ENCODE measurements at regions not wholly inside any gene's neighbourhood (a gene's known extent, or its start where the extent isn't known, plus 50 kb on each side); places are given as distances from the start of the nearest gene placed in this dataset.

DNA sequence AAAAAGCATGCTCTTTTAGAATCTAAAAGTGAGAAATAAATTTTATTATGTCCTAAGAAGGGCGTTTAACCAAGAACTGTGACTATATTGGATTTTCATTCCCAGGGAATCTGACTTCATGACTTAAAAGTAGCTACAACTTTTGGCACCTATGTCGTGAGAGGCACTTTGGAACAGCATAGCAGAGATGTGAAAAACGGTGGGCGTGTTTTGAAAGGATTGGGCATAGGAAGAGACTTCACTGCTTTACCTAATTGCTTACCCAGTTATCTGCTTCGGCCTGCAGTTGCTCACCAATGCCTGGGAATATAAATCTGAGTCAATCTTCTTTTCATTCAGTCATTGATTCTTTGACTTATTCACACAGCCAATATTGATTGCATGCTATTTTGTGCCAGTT, 363.4 kb downstream of the DNAH5 start (continued):
- TF ChIP-seq, protein P1, sequence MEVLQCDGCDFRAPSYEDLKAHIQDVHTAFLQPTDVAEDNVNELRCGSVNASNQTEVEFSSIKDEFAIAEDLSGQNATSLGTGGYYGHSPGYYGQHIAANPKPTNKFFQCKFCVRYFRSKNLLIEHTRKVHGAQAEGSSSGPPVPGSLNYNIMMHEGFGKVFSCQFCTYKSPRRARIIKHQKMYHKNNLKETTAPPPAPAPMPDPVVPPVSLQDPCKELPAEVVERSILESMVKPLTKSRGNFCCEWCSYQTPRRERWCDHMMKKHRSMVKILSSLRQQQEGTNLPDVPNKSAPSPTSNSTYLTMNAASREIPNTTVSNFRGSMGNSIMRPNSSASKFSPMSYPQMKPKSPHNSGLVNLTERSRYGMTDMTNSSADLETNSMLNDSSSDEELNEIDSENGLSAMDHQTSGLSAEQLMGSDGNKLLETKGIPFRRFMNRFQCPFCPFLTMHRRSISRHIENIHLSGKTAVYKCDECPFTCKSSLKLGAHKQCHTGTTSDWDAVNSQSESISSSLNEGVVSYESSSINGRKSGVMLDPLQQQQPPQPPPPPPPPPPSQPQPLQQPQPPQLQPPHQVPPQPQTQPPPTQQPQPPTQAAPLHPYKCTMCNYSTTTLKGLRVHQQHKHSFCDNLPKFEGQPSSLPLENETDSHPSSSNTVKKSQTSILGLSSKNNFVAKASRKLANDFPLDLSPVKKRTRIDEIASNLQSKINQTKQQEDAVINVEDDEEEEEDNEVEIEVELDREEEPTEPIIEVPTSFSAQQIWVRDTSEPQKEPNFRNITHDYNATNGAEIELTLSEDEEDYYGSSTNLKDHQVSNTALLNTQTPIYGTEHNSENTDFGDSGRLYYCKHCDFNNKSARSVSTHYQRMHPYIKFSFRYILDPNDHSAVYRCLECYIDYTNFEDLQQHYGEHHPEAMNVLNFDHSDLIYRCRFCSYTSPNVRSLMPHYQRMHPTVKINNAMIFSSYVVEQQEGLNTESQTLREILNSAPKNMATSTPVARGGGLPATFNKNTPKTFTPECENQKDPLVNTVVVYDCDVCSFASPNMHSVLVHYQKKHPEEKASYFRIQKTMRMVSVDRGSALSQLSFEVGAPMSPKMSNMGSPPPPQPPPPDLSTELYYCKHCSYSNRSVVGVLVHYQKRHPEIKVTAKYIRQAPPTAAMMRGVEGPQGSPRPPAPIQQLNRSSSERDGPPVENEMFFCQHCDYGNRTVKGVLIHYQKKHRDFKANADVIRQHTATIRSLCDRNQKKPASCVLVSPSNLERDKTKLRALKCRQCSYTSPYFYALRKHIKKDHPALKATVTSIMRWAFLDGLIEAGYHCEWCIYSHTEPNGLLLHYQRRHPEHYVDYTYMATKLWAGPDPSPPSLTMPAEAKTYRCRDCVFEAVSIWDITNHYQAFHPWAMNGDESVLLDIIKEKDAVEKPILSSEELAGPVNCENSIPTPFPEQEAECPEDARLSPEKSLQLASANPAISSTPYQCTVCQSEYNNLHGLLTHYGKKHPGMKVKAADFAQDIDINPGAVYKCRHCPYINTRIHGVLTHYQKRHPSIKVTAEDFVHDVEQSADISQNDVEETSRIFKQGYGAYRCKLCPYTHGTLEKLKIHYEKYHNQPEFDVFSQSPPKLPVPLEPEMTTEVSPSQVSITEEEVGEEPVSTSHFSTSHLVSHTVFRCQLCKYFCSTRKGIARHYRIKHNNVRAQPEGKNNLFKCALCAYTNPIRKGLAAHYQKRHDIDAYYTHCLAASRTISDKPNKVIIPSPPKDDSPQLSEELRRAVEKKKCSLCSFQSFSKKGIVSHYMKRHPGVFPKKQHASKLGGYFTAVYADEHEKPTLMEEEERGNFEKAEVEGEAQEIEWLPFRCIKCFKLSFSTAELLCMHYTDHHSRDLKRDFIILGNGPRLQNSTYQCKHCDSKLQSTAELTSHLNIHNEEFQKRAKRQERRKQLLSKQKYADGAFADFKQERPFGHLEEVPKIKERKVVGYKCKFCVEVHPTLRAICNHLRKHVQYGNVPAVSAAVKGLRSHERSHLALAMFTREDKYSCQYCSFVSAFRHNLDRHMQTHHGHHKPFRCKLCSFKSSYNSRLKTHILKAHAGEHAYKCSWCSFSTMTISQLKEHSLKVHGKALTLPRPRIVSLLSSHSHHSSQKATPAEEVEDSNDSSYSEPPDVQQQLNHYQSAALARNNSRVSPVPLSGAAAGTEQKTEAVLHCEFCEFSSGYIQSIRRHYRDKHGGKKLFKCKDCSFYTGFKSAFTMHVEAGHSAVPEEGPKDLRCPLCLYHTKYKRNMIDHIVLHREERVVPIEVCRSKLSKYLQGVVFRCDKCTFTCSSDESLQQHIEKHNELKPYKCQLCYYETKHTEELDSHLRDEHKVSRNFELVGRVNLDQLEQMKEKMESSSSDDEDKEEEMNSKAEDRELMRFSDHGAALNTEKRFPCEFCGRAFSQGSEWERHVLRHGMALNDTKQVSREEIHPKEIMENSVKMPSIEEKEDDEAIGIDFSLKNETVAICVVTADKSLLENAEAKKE (CRISPR knock-in tag; IDR thresholded peaks at IDR 0.05): no peak
- no peak for TF ChIP-seq ZNF331 (CRISPR knock-in tag; IDR thresholded peaks at IDR 0.05; ENCODE audit: low read depth)

- ATAC-seq: no peak
- TF ChIP-seq NANOG (IDR thresholded peaks at IDR 0.05; ENCODE audit: borderline replicate concordance) (no peak), ZNF331 (CRISPR knock-in tag; IDR thresholded peaks at IDR 0.05; ENCODE audit: low read depth) (no peak), CTCF (conservative IDR thresholded peaks at IDR 0.05; ENCODE audit: low read depth in 2 of 2) (no peak), EZH2 (IDR thresholded peaks at IDR 0.05; ENCODE audit: low read depth, unreplicated experiment) (no peak), ETS1 (IDR thresholded peaks at IDR 0.05) (no peak), JUNB (IDR thresholded peaks at IDR 0.05; ENCODE audit: unreplicated experiment) (no peak), REST (IDR thresholded peaks at IDR 0.05; ENCODE audit: unreplicated experiment) (no peak), CREB1 (CRISPR knock-in tag; IDR thresholded peaks at IDR 0.05; ENCODE audit: low read depth) (no peak), ZNF114 (CRISPR knock-in tag; IDR thresholded peaks at IDR 0.05) (no peak), POLR2AphosphoS5 (IDR thresholded peaks at IDR 0.05; ENCODE audit: low read depth) (no peak), EZH2phosphoT487 (IDR thresholded peaks at IDR 0.05; ENCODE audit: unreplicated experiment) (no peak), STAT1 (IDR thresholded peaks at IDR 0.05; ENCODE audit: unreplicated experiment) (no peak)
Measured at GRCh38 chr5:13580058-13580457, 364.4 kb downstream of the DNAH5 start.

More at GRCh38 chr5:13580058-13580457, 364.4 kb downstream of the DNAH5 start:
- Histone ChIP-seq H3K36me3 (ENCODE audit: insufficient read depth) (no peaks in the 10 kb centered on the region), H3F3A (replicated peaks; ENCODE audit: low read depth) (no peaks in the 10 kb centered on the region), H3K4me1 (ENCODE audit: insufficient read depth) (no peaks in the 10 kb centered on the region), H3K4me2 (no peak overlapping the region), H3K27me3 (ENCODE audit: insufficient read depth) (no peaks in the 10 kb centered on the region), H2AFZ (no peak overlapping the region), H3K79me2 (replicated peaks; ENCODE audit: insufficient read depth) (no peaks in the 10 kb centered on the region), H4K20me1 (replicated peaks; ENCODE audit: insufficient read depth) (no peaks in the 10 kb centered on the region), H3K27ac (ENCODE audit: low read depth) (no peak overlapping the region), H3K9me2 (ENCODE audit: insufficient read depth) (0 out of 2 replicates have a peak, but pooled peaks cover 2% of the 10 kb centered on the region), H3K4me3 (no peak overlapping the region)
- H3K27me3 Mint-ChIP-seq (ENCODE audit: insufficient read depth, low read depth, poor library complexity): no peaks in the 10 kb centered on the region
- H3K36me3 Mint-ChIP-seq (ENCODE audit: low read depth): no peaks in the 10 kb centered on the region; the same call in 2 of the 3 replicates
- 0 out of 3 replicates have a peak, but pooled peaks cover 3% of the 10 kb centered on the region for H3K9me3 Mint-ChIP-seq
- no peak overlapping the region for H3K27ac Mint-ChIP-seq
- no peaks in the 10 kb centered on the region for H3K4me1 Mint-ChIP-seq
- no peak overlapping the region for H3K4me3 Mint-ChIP-seq
- no peak for DNase-seq (ENCODE audit: low spot score)

Data from GM23338 (cell line).